ENCODE measurements at regions not wholly inside any gene's neighbourhood (a gene's known extent, or its start where the extent isn't known, plus 50 kb on each side); places are given as distances from the start of the nearest gene placed in this dataset.

DNA sequence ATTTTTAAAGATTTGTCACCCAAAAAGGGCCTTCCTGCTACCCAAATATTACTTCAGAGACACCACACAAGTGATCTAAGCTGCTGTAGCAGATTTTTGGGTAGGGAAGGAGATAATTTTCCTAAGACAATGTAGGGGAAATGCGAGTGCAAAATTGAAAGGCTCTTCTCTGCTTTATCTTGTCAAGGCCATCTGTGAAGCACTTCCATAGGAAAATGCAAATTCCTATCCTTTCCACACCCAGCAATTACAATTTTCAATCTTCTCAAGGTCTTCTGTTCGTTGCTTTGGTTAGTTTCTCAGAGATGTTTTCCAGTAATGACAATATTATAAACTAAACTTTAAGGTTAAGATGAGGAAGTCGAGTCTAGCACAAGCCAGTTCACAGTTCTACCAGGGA lies 53.4 kb downstream of the HDGFL1 start:
- TF ChIP-seq, protein P1, sequence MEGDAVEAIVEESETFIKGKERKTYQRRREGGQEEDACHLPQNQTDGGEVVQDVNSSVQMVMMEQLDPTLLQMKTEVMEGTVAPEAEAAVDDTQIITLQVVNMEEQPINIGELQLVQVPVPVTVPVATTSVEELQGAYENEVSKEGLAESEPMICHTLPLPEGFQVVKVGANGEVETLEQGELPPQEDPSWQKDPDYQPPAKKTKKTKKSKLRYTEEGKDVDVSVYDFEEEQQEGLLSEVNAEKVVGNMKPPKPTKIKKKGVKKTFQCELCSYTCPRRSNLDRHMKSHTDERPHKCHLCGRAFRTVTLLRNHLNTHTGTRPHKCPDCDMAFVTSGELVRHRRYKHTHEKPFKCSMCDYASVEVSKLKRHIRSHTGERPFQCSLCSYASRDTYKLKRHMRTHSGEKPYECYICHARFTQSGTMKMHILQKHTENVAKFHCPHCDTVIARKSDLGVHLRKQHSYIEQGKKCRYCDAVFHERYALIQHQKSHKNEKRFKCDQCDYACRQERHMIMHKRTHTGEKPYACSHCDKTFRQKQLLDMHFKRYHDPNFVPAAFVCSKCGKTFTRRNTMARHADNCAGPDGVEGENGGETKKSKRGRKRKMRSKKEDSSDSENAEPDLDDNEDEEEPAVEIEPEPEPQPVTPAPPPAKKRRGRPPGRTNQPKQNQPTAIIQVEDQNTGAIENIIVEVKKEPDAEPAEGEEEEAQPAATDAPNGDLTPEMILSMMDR (conservative IDR thresholded peaks at IDR 0.05 in 1 of 2, IDR thresholded peaks at IDR 0.05 in 1 of 2; ENCODE audit: low read depth in 1 of 2, low read length in 2 of 2) = no peak
- TF ChIP-seq EZH2 (IDR thresholded peaks at IDR 0.05; ENCODE audit: low read length, missing control alignments) = no peak
